OCI-LY7 (cell line): ENCODE measurements at regions not wholly inside any gene's neighbourhood (a gene's known extent, or its start where the extent isn't known, plus 50 kb on each side); places are given as distances from the start of the nearest gene placed in this dataset.

Source experiments
- BruUV-seq: library from RNA; stranded (reverse); fragments of 400-500 nt; replicated peaks from 2 replicates; lab custom pipeline; 2021; lab: Mats Ljungman, UMichigan
- CTCF ChIA-PET: fragments of 300-600 bp; sonication (Branson Sonifier 250); formaldehyde crosslinking; loops from one replicate; lab custom pipeline; 2022; ENCODE audit warnings: antibody characterized with exemption; ENCODE audit not compliant: unreplicated experiment; lab: Charles Lee
- POLR2A ChIA-PET: fragments of 300-600 bp; sonication (Branson Sonifier 250); formaldehyde crosslinking; loops from one replicate; lab custom pipeline; 2022; ENCODE audit warnings: antibody characterized with exemption; lab: Charles Lee
- DNase-seq: peaks from one replicate; pipeline ENCODE4 v3.0.0-alpha.2; 2015; ENCODE audit warnings: low spot score
- H2AFZ ChIP-seq: fragments of 200-600 bp; sonication (generic), shearing (Covaris generic); 2 replicates; pipeline ENCODE4 v1.6.1; 2014; ENCODE audit warnings: mild to moderate bottlenecking, antibody characterized with exemption, low read length, moderate library complexity
- H3K27ac ChIP-seq: fragments of 200-600 bp; sonication (generic); 2 replicates; pipeline ENCODE4 v1.5.1; 2014; ENCODE audit warnings: mixed run types, low read depth, mild to moderate bottlenecking, moderate library complexity, low read length, inconsistent platforms; ENCODE audit not compliant: poor library complexity, severe bottlenecking
- H3K36me3 ChIP-seq: fragments of 200-600 bp; sonication (generic); 2 replicates; pipeline ENCODE4 v1.6.1; 2014; ENCODE audit warnings: mild to moderate bottlenecking, antibody characterized with exemption, low read length, moderate library complexity, mixed read lengths; ENCODE audit not compliant: insufficient read depth
- H3K4me1 ChIP-seq: fragments of 200-600 bp; sonication (generic); 2 replicates; pipeline ENCODE4 v1.5.1; 2014; ENCODE audit warnings: mild to moderate bottlenecking, low read length; ENCODE audit not compliant: insufficient read depth, poor library complexity, severe bottlenecking
- H3K4me2 ChIP-seq: fragments of 200-600 bp; sonication (generic); 2 replicates; pipeline ENCODE4 v1.6.1; 2014; ENCODE audit warnings: mild to moderate bottlenecking, low read length
- H3K4me3 ChIP-seq: fragments of 200-600 bp; sonication (generic); 2 replicates; pipeline ENCODE4 v1.5.1; 2014; ENCODE audit warnings: mild to moderate bottlenecking, low read depth, low read length; ENCODE audit not compliant: poor library complexity, severe bottlenecking
- H3K79me2 ChIP-seq: fragments of 200-600 bp; sonication (generic); 2 replicates; pipeline ENCODE4 v1.6.1; 2016; ENCODE audit warnings: low read depth, mild to moderate bottlenecking, low read length, moderate library complexity, mixed read lengths; ENCODE audit not compliant: insufficient read depth
- H3K9me2 ChIP-seq: fragments of 200-600 bp; sonication (generic); 2 replicates; pipeline ENCODE4 v1.6.1; 2016; ENCODE audit warnings: mild to moderate bottlenecking, low read length, mixed read lengths; ENCODE audit not compliant: insufficient read depth
- H3K9me3 ChIP-seq: fragments of 200-600 bp; sonication (generic); 2 replicates; pipeline ENCODE4 v1.6.1; 2014; ENCODE audit warnings: mild to moderate bottlenecking, mixed run types, low read length, mixed read lengths
- H4K20me1 ChIP-seq: fragments of 200-600 bp; sonication (generic); 2 replicates; pipeline ENCODE4 v1.6.1; 2014; ENCODE audit warnings: mild to moderate bottlenecking, antibody characterized with exemption, low read length, moderate library complexity, mixed read lengths; ENCODE audit not compliant: insufficient read depth
- CTCF ChIP-seq: fragments of 200-600 bp; sonication (generic); conservative IDR thresholded peaks from 2 replicates; pipeline ENCODE4 v1.5.1; 2014; ENCODE audit warnings: mild to moderate bottlenecking, antibody characterized with exemption, low read length, moderate library complexity, mixed read lengths
- EZH2phosphoT487 ChIP-seq: fragments of 200-600 bp; sonication (generic); IDR thresholded peaks from 2 replicates; pipeline ENCODE4 v1.6.1; 2018; ENCODE audit warnings: low read depth, borderline replicate concordance, mild to moderate bottlenecking, mixed run types, antibody characterized with exemption, low read length, moderate library complexity, mixed read lengths
- intact Hi-C: fragments of 100-400 bp; cut with micrococcal nuclease; formaldehyde crosslinking; loops from one replicate; pipeline ENCODE4 v1.10.0; 2022; ENCODE audit not compliant: unreplicated experiment

DNA sequence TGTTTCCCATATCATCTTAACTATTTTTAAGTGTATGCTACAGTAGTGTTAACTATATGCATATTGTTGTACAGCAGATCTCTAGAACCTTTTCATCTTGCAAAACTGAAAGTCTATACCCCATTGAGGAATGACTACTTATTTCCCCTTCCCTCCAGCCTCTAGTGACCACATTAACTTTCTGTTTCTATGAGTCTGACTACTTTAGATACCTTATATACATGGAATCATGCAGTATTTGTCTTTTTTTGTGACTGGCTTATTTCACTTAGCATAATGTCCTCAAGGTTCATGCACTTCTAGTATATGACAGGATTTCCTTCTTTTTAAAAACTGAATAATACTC is 96.5 kb upstream of the BTG3 start:
- CTCF ChIA-PET: no interaction called here
- Histone ChIP-seq H3K9me2 (no peaks in the 10 kb centered on the region), H3K27ac (no peak overlapping the region), H4K20me1 (no peaks in the 10 kb centered on the region), H2AFZ (no peak overlapping the region), H3K36me3 (no peaks in the 10 kb centered on the region), H3K79me2 (no peaks in the 10 kb centered on the region), H3K9me3 (no peaks in the 10 kb centered on the region), H3K4me3 (no peak overlapping the region), H3K4me1 (no peaks in the 10 kb centered on the region), H3K4me2 (no peak overlapping the region)
- POLR2A ChIA-PET: interaction anchor here (0.7 kb wide), 2 partner anchors 68 to 712 kb away, joined by 3 read pairs; no protein-coding TSS in a partner anchor
- DNase-seq: no peak
- intact Hi-C loops: no loop called here
- TF ChIP-seq EZH2phosphoT487 (no peak), CTCF (no peak)
- BruUV-seq: no TSS peak

- intact Hi-C loops: no loop called here
- DNase-seq: no peak
- POLR2A ChIA-PET: interaction anchor here (0.7 kb wide), 1 partner anchor 712 kb away, joined by 3 read pairs; no protein-coding TSS in a partner anchor
Measured at GRCh38 chr21:17708522-17709265, 96.0 kb upstream of the BTG3 start.

More at GRCh38 chr21:17708522-17709265, 96.0 kb upstream of the BTG3 start:
- H3K36me3 ChIP-seq: no peaks in the 10 kb centered on the region
- no peak for TF ChIP-seq EZH2phosphoT487
- TF ChIP-seq CTCF: no peak
- H3K9me3 ChIP-seq: no peaks in the 10 kb centered on the region
- H3K9me2 ChIP-seq: no peaks in the 10 kb centered on the region
- no peak overlapping the region for H3K4me3 ChIP-seq
- CTCF ChIA-PET: no interaction called here
- H4K20me1 ChIP-seq: no peaks in the 10 kb centered on the region
- no peak overlapping the region for H3K4me2 ChIP-seq
- H2AFZ ChIP-seq: no peak overlapping the region
- H3K4me1 ChIP-seq: no peaks in the 10 kb centered on the region
- no peak overlapping the region for H3K27ac ChIP-seq
- no TSS peak for BruUV-seq
- no peaks in the 10 kb centered on the region for H3K79me2 ChIP-seq
